Ovary (tissue), 3 donors: ENCODE measurements at regions not wholly inside any gene's neighbourhood (a gene's known extent, or its start where the extent isn't known, plus 50 kb on each side); places are given as distances from the start of the nearest gene placed in this dataset.

Experiments
- EP300 ChIP-seq: sonication (generic); formaldehyde crosslinking; IDR thresholded peaks from one replicate; pipeline ENCODE4 v1.6.1; 2017; ENCODE audit warnings: antibody characterized with exemption
- POLR2A ChIP-seq: fragments of 450-650 bp; IDR thresholded peaks from one replicate; pipeline ENCODE4 v1.6.1; 2017; ENCODE audit warnings: antibody characterized with exemption, mild to moderate bottlenecking, moderate library complexity
- TF ChIP-seq, protein P1 (sequence below), 3 donors: fragments of 450-650 bp in 2 of 3; fragments of 200-600 bp in 1 of 3; IDR thresholded peaks; one replicate each; pipeline versions ENCODE4 v1.5.1 to v1.8.0; 2016 to 2022; ENCODE audit warnings: antibody characterized with exemption in 3 of 3, mild to moderate bottlenecking in 1 of 3
- donor health status: DM: no; HTN: no; CAD: no.

DNA sequence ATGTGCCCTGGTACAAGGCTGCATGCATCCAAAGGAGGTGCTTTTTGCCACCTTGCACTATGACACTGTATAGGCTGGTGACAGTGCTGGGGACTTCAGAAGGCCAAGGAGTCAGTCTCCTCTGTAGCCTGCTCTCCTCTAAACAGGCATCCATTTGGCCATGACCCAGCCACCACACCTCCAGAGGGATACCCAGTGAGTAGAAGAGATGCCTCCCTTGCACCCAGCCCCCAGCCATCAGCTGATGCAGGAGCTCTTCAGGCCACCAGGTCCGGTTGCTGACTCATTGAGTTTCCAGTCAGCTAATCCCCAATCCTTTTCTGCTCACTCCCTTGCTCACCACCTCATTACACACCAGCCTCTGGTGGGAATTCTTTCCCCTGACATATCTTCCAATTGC is 99.8 kb downstream of the PJA1 start:
- no peak for TF ChIP-seq POLR2A
- TF ChIP-seq, protein P1, sequence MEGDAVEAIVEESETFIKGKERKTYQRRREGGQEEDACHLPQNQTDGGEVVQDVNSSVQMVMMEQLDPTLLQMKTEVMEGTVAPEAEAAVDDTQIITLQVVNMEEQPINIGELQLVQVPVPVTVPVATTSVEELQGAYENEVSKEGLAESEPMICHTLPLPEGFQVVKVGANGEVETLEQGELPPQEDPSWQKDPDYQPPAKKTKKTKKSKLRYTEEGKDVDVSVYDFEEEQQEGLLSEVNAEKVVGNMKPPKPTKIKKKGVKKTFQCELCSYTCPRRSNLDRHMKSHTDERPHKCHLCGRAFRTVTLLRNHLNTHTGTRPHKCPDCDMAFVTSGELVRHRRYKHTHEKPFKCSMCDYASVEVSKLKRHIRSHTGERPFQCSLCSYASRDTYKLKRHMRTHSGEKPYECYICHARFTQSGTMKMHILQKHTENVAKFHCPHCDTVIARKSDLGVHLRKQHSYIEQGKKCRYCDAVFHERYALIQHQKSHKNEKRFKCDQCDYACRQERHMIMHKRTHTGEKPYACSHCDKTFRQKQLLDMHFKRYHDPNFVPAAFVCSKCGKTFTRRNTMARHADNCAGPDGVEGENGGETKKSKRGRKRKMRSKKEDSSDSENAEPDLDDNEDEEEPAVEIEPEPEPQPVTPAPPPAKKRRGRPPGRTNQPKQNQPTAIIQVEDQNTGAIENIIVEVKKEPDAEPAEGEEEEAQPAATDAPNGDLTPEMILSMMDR (IDR thresholded peaks at IDR 0.05): no peak
- TF ChIP-seq EP300: no peak
